ENCODE measurements at regions not wholly inside any gene's neighbourhood (a gene's known extent, or its start where the extent isn't known, plus 50 kb on each side); places are given as distances from the start of the nearest gene placed in this dataset.

GRCh38 chr2:167491788-167492187, 603.5 kb downstream of the XIRP2 start:
- no CpG with 5 or more reads among the region's 3 CpGs for WGBS (ENCODE audit: insufficient coverage)
- Histone ChIP-seq H3K9me3 (no peaks in the 10 kb centered on the region), H3K27ac (ENCODE audit: low read length) (no peak overlapping the region), H3K4me3 (ENCODE audit: control insufficient read depth in 1 of 2, extremely low read depth in 1 of 2, low read length in 1 of 2) (no peak overlapping the region), H3K36me3 (ENCODE audit: control insufficient read depth in 2 of 2, extremely low read depth in 1 of 2, insufficient read depth in 1 of 2, low read length in 1 of 2) (no peaks in the 10 kb centered on the region), H3K27me3 (replicated peaks in 1 of 2; ENCODE audit: control insufficient read depth in 2 of 2, extremely low read depth in 1 of 2, insufficient read depth in 2 of 2, low read length in 1 of 2) (no peaks in the 10 kb centered on the region), H3K4me1 (ENCODE audit: control insufficient read depth in 1 of 2, extremely low read depth in 1 of 2, insufficient read depth in 2 of 2, low read length in 2 of 2) (no peaks in the 10 kb centered on the region)
- Mint-ChIP-seq H3K4me1 (no peaks in the 10 kb centered on the region), H3K4me3 (no peak overlapping the region), H3K36me3 (no peaks in the 10 kb centered on the region), H3K27me3 (no peaks in the 10 kb centered on the region), H3K9me3 (no peaks in the 10 kb centered on the region), H3K27ac (no peak overlapping the region)
- ATAC-seq (replicated peaks in 1 of 4) (no peak), DNase-seq (no peak)
- POLR2A ChIA-PET: no interaction called here
- CTCF ChIA-PET: interaction anchor here in 1 of 2 donors (0.5 kb wide), 1 partner anchor 102 kb away, joined by 3 read pairs; no protein-coding TSS in a partner anchor

- DNase-seq (no peak), ATAC-seq (replicated peaks in 1 of 4) (no peak)
- Histone ChIP-seq H3K4me3 (ENCODE audit: control insufficient read depth in 1 of 2, extremely low read depth in 1 of 2, low read length in 1 of 2) (no peak overlapping the region), H3K27me3 (replicated peaks in 1 of 2; ENCODE audit: control insufficient read depth in 2 of 2, extremely low read depth in 1 of 2, insufficient read depth in 2 of 2, low read length in 1 of 2) (no peaks in the 10 kb centered on the region), H3K4me1 (ENCODE audit: control insufficient read depth in 1 of 2, extremely low read depth in 1 of 2, insufficient read depth in 2 of 2, low read length in 2 of 2) (no peaks in the 10 kb centered on the region), H3K27ac (ENCODE audit: low read length) (no peak overlapping the region), H3K9me3 (no peaks in the 10 kb centered on the region), H3K36me3 (ENCODE audit: control insufficient read depth in 2 of 2, extremely low read depth in 1 of 2, insufficient read depth in 1 of 2, low read length in 1 of 2) (no peaks in the 10 kb centered on the region)
- H3K4me1 Mint-ChIP-seq: no peaks in the 10 kb centered on the region
- H3K27ac Mint-ChIP-seq: no peak overlapping the region
- H3K27me3 Mint-ChIP-seq: no peaks in the 10 kb centered on the region
- ChIA-PET POLR2A (no interaction called here), CTCF (no interaction called here)
- H3K9me3 Mint-ChIP-seq: no peaks in the 10 kb centered on the region
- H3K4me3 Mint-ChIP-seq: no peak overlapping the region
- no peaks in the 10 kb centered on the region for H3K36me3 Mint-ChIP-seq
Observed at GRCh38 chr2:167490455-167490854, 602.2 kb downstream of the XIRP2 start.

DNA sequence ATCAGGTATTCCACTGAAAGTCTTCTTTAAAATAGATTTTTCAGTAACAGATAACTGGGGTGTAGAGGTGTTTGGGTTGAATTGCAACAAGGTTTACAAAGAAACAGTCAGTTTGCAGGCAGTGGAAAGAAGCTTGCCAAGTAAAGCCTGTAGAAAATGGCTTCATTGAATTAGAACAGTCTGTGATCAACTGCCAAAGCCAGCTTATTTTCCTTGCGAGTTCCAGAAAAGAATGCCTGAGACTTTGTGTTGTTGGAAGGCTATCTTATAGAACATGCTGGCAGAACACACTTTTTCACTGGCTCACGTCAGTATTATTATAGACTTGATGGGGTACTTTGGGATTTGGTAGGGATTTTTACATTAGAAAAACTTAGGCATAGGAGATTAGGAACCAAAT, 601.0 kb downstream of the XIRP2 start:
- CTCF ChIA-PET: no interaction called here
- H3K27ac ChIP-seq (ENCODE audit: low read length): no peak overlapping the region
- H3K9me3 Mint-ChIP-seq: no peaks in the 10 kb centered on the region
- POLR2A ChIA-PET: no interaction called here
- ATAC-seq (replicated peaks in 1 of 4) (no peak), DNase-seq (no peak)
- H3K4me3 Mint-ChIP-seq: no peak overlapping the region
- no peaks in the 10 kb centered on the region for H3K27me3 Mint-ChIP-seq
- H3K36me3 Mint-ChIP-seq: no peaks in the 10 kb centered on the region
- no peaks in the 10 kb centered on the region for H3K9me3 ChIP-seq
- 60% methylated on average over 1 of the region's 2 CpGs for WGBS (ENCODE audit: insufficient coverage)
- no peak overlapping the region for H3K4me3 ChIP-seq (ENCODE audit: control insufficient read depth in 1 of 2, extremely low read depth in 1 of 2, low read length in 1 of 2)
- H3K27me3 ChIP-seq (replicated peaks in 1 of 2; ENCODE audit: control insufficient read depth in 2 of 2, extremely low read depth in 1 of 2, insufficient read depth in 2 of 2, low read length in 1 of 2): no peaks in the 10 kb centered on the region
- no peaks in the 10 kb centered on the region for H3K36me3 ChIP-seq (ENCODE audit: control insufficient read depth in 2 of 2, extremely low read depth in 1 of 2, insufficient read depth in 1 of 2, low read length in 1 of 2)
- H3K27ac Mint-ChIP-seq: no peak overlapping the region
- no peaks in the 10 kb centered on the region for H3K4me1 Mint-ChIP-seq
- no peaks in the 10 kb centered on the region for H3K4me1 ChIP-seq (ENCODE audit: control insufficient read depth in 1 of 2, extremely low read depth in 1 of 2, insufficient read depth in 2 of 2, low read length in 2 of 2)

DNA sequence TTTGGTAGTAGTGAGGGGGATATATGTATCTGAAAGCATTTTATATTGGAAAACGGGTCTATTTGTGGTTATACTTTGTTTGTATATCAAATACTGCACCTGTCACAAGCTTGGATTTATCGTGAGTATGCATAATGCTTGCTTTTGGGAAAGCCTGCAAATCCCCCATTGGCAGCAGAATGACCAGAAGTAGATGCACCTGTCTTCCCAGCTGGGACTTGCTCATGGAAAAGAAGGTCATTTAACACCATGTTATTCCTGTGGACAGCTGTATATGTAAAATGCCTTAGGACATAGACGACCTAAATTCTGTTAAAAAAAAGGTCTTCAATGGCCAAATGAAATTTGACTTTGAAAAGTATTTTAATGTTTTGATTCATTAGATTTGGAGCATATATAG, 599.4 kb downstream of the XIRP2 start:
- 86% methylated on average over 2 of the region's 3 CpGs for WGBS (ENCODE audit: insufficient coverage)
- no peaks in the 10 kb centered on the region for H3K4me1 ChIP-seq (ENCODE audit: control insufficient read depth in 1 of 2, extremely low read depth in 1 of 2, insufficient read depth in 2 of 2, low read length in 2 of 2)
- H3K9me3 ChIP-seq: no peaks in the 10 kb centered on the region
- POLR2A ChIA-PET: no interaction called here
- no peak overlapping the region for H3K4me3 ChIP-seq (ENCODE audit: control insufficient read depth in 1 of 2, extremely low read depth in 1 of 2, low read length in 1 of 2)
- ATAC-seq (replicated peaks in 1 of 4) (no peak), DNase-seq (no peak)
- H3K4me1 Mint-ChIP-seq: no peaks in the 10 kb centered on the region
- peaks cover 0 to 3% (median 0%) of the 10 kb centered on the region in 3 donors for H3K9me3 Mint-ChIP-seq
- no peak overlapping the region for H3K27ac ChIP-seq (ENCODE audit: low read length)
- CTCF ChIA-PET: no interaction called here
- H3K36me3 ChIP-seq (ENCODE audit: control insufficient read depth in 2 of 2, extremely low read depth in 1 of 2, insufficient read depth in 1 of 2, low read length in 1 of 2): no peaks in the 10 kb centered on the region
- H3K36me3 Mint-ChIP-seq: no peaks in the 10 kb centered on the region
- H3K27ac Mint-ChIP-seq: no peak overlapping the region
- no peaks in the 10 kb centered on the region for H3K27me3 ChIP-seq (replicated peaks in 1 of 2; ENCODE audit: control insufficient read depth in 2 of 2, extremely low read depth in 1 of 2, insufficient read depth in 2 of 2, low read length in 1 of 2)
- no peak overlapping the region for H3K4me3 Mint-ChIP-seq
- H3K27me3 Mint-ChIP-seq: no peaks in the 10 kb centered on the region

DNA sequence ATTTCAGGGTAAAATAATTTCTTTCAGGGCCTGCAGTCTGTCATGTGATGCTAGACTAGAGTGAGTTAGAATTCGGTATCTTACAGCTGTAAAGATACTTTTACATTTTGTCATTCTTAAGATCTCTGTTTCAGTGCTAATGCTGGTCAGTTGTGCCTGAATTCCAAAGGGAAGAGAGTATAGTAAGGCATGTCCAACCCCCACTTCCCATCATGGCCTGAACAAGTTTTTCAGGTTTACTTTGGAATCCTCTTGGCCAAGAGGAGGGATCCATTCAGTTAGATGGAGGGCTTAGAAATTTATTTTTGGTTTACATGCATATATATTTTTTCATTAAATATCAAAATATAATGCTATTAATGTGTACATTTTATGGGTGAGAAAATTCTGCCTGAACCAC, 596.6 kb downstream of the XIRP2 start:
- Histone ChIP-seq H3K27ac (ENCODE audit: low read length) (no peak overlapping the region), H3K4me3 (ENCODE audit: control insufficient read depth in 1 of 2, extremely low read depth in 1 of 2, low read length in 1 of 2) (no peak overlapping the region), H3K36me3 (ENCODE audit: control insufficient read depth in 2 of 2, extremely low read depth in 1 of 2, insufficient read depth in 1 of 2, low read length in 1 of 2) (no peaks in the 10 kb centered on the region), H3K27me3 (replicated peaks in 1 of 2; ENCODE audit: control insufficient read depth in 2 of 2, extremely low read depth in 1 of 2, insufficient read depth in 2 of 2, low read length in 1 of 2) (no peaks in the 10 kb centered on the region), H3K9me3 (no peaks in the 10 kb centered on the region), H3K4me1 (ENCODE audit: control insufficient read depth in 1 of 2, extremely low read depth in 1 of 2, insufficient read depth in 2 of 2, low read length in 2 of 2) (no peaks in the 10 kb centered on the region)
- ChIA-PET CTCF (no interaction called here), POLR2A (no interaction called here)
- Mint-ChIP-seq H3K9me3 (peaks cover 0 to 3% (median 0%) of the 10 kb centered on the region in 3 donors), H3K4me1 (no peaks in the 10 kb centered on the region), H3K27ac (no peak overlapping the region), H3K36me3 (no peaks in the 10 kb centered on the region), H3K27me3 (no peaks in the 10 kb centered on the region), H3K4me3 (no peak overlapping the region)
- ATAC-seq (replicated peaks in 1 of 4) (no peak), DNase-seq (no peak)
- WGBS (ENCODE audit: insufficient coverage): no CpG with 5 or more reads among the region's 1 CpG

- Mint-ChIP-seq H3K36me3 (no peaks in the 10 kb centered on the region), H3K4me1 (no peaks in the 10 kb centered on the region), H3K4me3 (no peak overlapping the region), H3K27me3 (no peaks in the 10 kb centered on the region), H3K27ac (no peak overlapping the region), H3K9me3 (peaks cover 0 to 3% (median 0%) of the 10 kb centered on the region in 3 donors)
- ChIA-PET CTCF (no interaction called here), POLR2A (no interaction called here)
- Histone ChIP-seq H3K27me3 (replicated peaks in 1 of 2; ENCODE audit: control insufficient read depth in 2 of 2, extremely low read depth in 1 of 2, insufficient read depth in 2 of 2, low read length in 1 of 2) (no peaks in the 10 kb centered on the region), H3K4me1 (ENCODE audit: control insufficient read depth in 1 of 2, extremely low read depth in 1 of 2, insufficient read depth in 2 of 2, low read length in 2 of 2) (no peaks in the 10 kb centered on the region), H3K4me3 (ENCODE audit: control insufficient read depth in 1 of 2, extremely low read depth in 1 of 2, low read length in 1 of 2) (no peak overlapping the region), H3K9me3 (no peaks in the 10 kb centered on the region), H3K36me3 (ENCODE audit: control insufficient read depth in 2 of 2, extremely low read depth in 1 of 2, insufficient read depth in 1 of 2, low read length in 1 of 2) (no peaks in the 10 kb centered on the region), H3K27ac (ENCODE audit: low read length) (no peak overlapping the region)
- no CpG with 5 or more reads among the region's 2 CpGs for WGBS (ENCODE audit: insufficient coverage)
- DNase-seq (no peak), ATAC-seq (replicated peaks in 1 of 4) (no peak)
Observed at GRCh38 chr2:167480986-167481309, 592.7 kb downstream of the XIRP2 start.

DNA sequence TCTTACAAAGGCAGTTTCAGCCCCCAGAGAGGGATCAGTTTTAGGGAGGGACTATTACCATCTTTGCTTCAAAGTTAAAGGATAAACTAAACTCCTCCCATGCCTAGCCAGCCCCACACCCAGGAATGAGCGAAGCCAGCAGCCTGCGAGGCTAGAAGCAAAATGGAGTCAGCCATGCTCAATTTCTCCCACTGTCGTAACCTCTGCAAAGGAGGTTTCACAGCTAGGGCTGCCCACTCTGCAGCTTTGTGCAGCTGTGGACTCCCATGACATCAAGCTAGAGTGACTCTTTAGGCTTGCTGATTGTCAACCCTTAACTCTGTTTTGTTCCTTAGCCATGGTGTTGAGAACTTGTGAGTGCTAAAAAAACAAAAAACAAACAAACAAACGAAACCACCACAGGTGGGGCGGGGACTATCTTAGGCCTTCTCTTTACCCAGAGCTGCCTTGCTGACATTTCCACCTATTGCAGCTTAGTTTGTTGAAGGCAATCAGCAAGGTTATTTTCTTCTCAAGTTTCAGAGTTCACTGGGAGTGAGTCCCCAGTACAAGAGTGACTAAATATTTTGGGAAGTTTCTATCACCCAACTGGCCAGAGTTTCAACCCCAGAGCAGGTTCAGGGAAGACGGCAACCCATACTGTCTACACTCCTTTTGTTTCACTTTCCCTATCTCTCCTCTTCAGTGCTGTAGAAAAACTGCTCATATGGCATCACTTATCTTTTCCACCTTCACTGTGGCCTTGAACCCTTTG, 592.1 kb downstream of the XIRP2 start:
- no peaks in the 10 kb centered on the region for H3K27me3 ChIP-seq (replicated peaks in 1 of 2; ENCODE audit: control insufficient read depth in 2 of 2, extremely low read depth in 1 of 2, insufficient read depth in 2 of 2, low read length in 1 of 2)
- Mint-ChIP-seq H3K36me3 (no peaks in the 10 kb centered on the region), H3K4me1 (no peaks in the 10 kb centered on the region), H3K27ac (no peak overlapping the region), H3K27me3 (no peaks in the 10 kb centered on the region), H3K4me3 (no peak overlapping the region), H3K9me3 (peaks cover 0 to 3% (median 0%) of the 10 kb centered on the region in 3 donors)
- H3K9me3 ChIP-seq: no peaks in the 10 kb centered on the region
- ChIA-PET POLR2A (no interaction called here), CTCF (no interaction called here)
- ATAC-seq (replicated peaks in 1 of 4): no peak
- WGBS (ENCODE audit: insufficient coverage): 85% methylated on average over 4 of the region's 6 CpGs
- H3K4me1 ChIP-seq (ENCODE audit: control insufficient read depth in 1 of 2, extremely low read depth in 1 of 2, insufficient read depth in 2 of 2, low read length in 2 of 2): no peaks in the 10 kb centered on the region
- H3K27ac ChIP-seq (ENCODE audit: low read length): no peak overlapping the region
- DNase-seq: no peak
- no peaks in the 10 kb centered on the region for H3K36me3 ChIP-seq (ENCODE audit: control insufficient read depth in 2 of 2, extremely low read depth in 1 of 2, insufficient read depth in 1 of 2, low read length in 1 of 2)
- no peak overlapping the region for H3K4me3 ChIP-seq (ENCODE audit: control insufficient read depth in 1 of 2, extremely low read depth in 1 of 2, low read length in 1 of 2)

All from T-cell (primary cell).